ENCODE measurements at regions not wholly inside any gene's neighbourhood (a gene's known extent, or its start where the extent isn't known, plus 50 kb on each side); places are given as distances from the start of the nearest gene placed in this dataset.

GRCh38 chr9:29214690-29215253, 1641.5 kb upstream of the C9orf72 start:
- TF ChIP-seq MXD3 (CRISPR knock-in tag; IDR thresholded peaks at IDR 0.05) (no peak), ZNF20 (CRISPR knock-in tag; IDR thresholded peaks at IDR 0.05) (no peak), ZNF629 (CRISPR knock-in tag; conservative IDR thresholded peaks at IDR 0.05) (no peak), REXO4 (CRISPR knock-in tag; IDR thresholded peaks at IDR 0.05; ENCODE audit: borderline replicate concordance) (no peak), CREBL2 (CRISPR knock-in tag; IDR thresholded peaks at IDR 0.05; ENCODE audit: borderline replicate concordance) (no peak), ZFY (CRISPR knock-in tag; IDR thresholded peaks at IDR 0.05) (no peak), SCMH1 (CRISPR knock-in tag; IDR thresholded peaks at IDR 0.05; ENCODE audit: borderline replicate concordance) (no peak), NCOA2 (CRISPR knock-in tag; IDR thresholded peaks at IDR 0.05) (no peak), ZNF660 (CRISPR knock-in tag; IDR thresholded peaks at IDR 0.05; ENCODE audit: borderline replicate concordance, low read depth) (no peak), BRD4 (CRISPR knock-in tag; IDR thresholded peaks at IDR 0.05) (no peak), ZBTB34 (CRISPR knock-in tag; IDR thresholded peaks at IDR 0.05) (no peak), ZNF136 (CRISPR knock-in tag; IDR thresholded peaks at IDR 0.05; ENCODE audit: low read depth) (no peak), ZBTB4 (CRISPR knock-in tag; IDR thresholded peaks at IDR 0.05; ENCODE audit: borderline replicate concordance) (no peak), HNRNPUL1 (IDR thresholded peaks at IDR 0.05; ENCODE audit: low read depth, low read length) (no peak), ZNF552 (CRISPR knock-in tag; IDR thresholded peaks at IDR 0.05; ENCODE audit: borderline replicate concordance) (no peak), ZFP82 (CRISPR knock-in tag; IDR thresholded peaks at IDR 0.05; ENCODE audit: borderline replicate concordance) (no peak), LBX2 (CRISPR knock-in tag; IDR thresholded peaks at IDR 0.05; ENCODE audit: borderline replicate concordance) (no peak)
- Histone ChIP-seq H3K4me2 (ENCODE audit: low read depth, low read length) (no peak overlapping the region), H3K79me2 (ENCODE audit: insufficient read depth, low read length) (no peaks in the 10 kb centered on the region), H4K20me1 (ENCODE audit: insufficient read depth, low read length) (no peaks in the 10 kb centered on the region), H3K36me3 (replicated peaks in 1 of 2; ENCODE audit: control insufficient read depth in 1 of 2, insufficient read depth in 2 of 2, low read length in 2 of 2) (no peaks in the 10 kb centered on the region), H3K27ac (ENCODE audit: extremely low read length, insufficient read depth, low read length) (no peak overlapping the region), H3K27me3 (ENCODE audit: control insufficient read depth in 1 of 2, insufficient read depth in 2 of 2, low read length in 2 of 2) (peaks cover 3 to 41% of the 10 kb centered on the region in 2 experiments), H3K4me1 (ENCODE audit: insufficient read depth, low read length) (peaks cover 5% of the 10 kb centered on the region; the same call in 1 of the 2 replicates), H3K9me3 (ENCODE audit: low read length) (no peaks in the 10 kb centered on the region), H3K4me3 (replicated peaks in 1 of 3; ENCODE audit: insufficient read depth in 1 of 3, low read depth in 2 of 3, low read length in 3 of 3) (no peak overlapping the region), H2AFZ (ENCODE audit: low read length) (no peak overlapping the region), H3K9ac (ENCODE audit: insufficient read depth, low read depth, low read length) (no peak overlapping the region)
- intact Hi-C loops (cut with micrococcal nuclease; ENCODE audit: unreplicated experiment), result loop anchor here (5.0 kb wide), 1 partner anchor 1487 kb away; no protein-coding TSS in a partner anchor
- DNase-seq (ENCODE audit: low spot score) (no peak), ATAC-seq (no peak), FAIRE-seq (no peak)
- WGBS (ENCODE audit: low lambda C conversion rate), result 45% methylated on average over 24 of the region's 31 CpGs
- no TSS peak for BruUV-seq (replicated peaks)
- in situ Hi-C loops (cut with HindIII; ENCODE audit: extremely low pct_ligation_motif_present, low pct_unique_long_range_greater_than_20kb), result no loop called here
- ChIA-PET POLR2A (no interaction called here), CTCF (ENCODE audit: low intra/inter-chr PET ratio, low total read pairs) (no interaction called here)
